Naive thymus-derived CD4-positive, alpha-beta T cell (primary cell): ENCODE measurements at regions not wholly inside any gene's neighbourhood (a gene's known extent, or its start where the extent isn't known, plus 50 kb on each side); places are given as distances from the start of the nearest gene placed in this dataset.

Experiments
- ATAC-seq: fragments of 150-1000 bp; cut with Tn5 transposase; 2 replicates; pipeline ENCODE4 v1.10.0; 2021; ENCODE audit warnings: mild to moderate bottlenecking, moderate library complexity
- CTCF ChIA-PET: fragments of 350-600 bp; sonication (Branson Sonifier 250); formaldehyde crosslinking; loops from one replicate; lab custom pipeline; 2021; ENCODE audit warnings: antibody characterized with exemption; lab: Charles Lee
- POLR2A ChIA-PET: fragments of 350-600 bp; sonication (Branson Sonifier 250); formaldehyde crosslinking; loops from one replicate; lab custom pipeline; 2021; ENCODE audit warnings: antibody characterized with exemption, inconsistent platforms; lab: Charles Lee
- DNase-seq, 9 donors: peaks; one replicate each; pipeline versions ENCODE4 v3.0.0 to v3.0.0-alpha.2; 2020 to 2022; ENCODE audit warnings: mixed read lengths in 1 of 9
- H3K27ac ChIP-seq: one replicate; pipeline ENCODE4 v1.7.0; 2013; ENCODE audit warnings: mild to moderate bottlenecking, low read depth, low read length, moderate library complexity
- H3K27me3 ChIP-seq, 2 donors: one replicate each; pipeline ENCODE4 v1.7.0; 2013; ENCODE audit warnings: low read length in 2 of 2, mild to moderate bottlenecking in 2 of 2, moderate library complexity in 2 of 2; ENCODE audit not compliant: control insufficient read depth in 2 of 2, insufficient read depth in 2 of 2
- H3K36me3 ChIP-seq, 3 experiments: 1 replicate in 2 of 3; 2 replicates in 1 of 3; pipeline ENCODE4 v1.7.0; 2013; ENCODE audit warnings: low read length in 3 of 3, mild to moderate bottlenecking in 3 of 3, moderate library complexity in 1 of 3; ENCODE audit not compliant: insufficient read depth in 3 of 3, control insufficient read depth in 2 of 3
- H3K4me1 ChIP-seq, 2 donors: one replicate each; pipeline ENCODE4 v1.7.0; 2013; ENCODE audit warnings: low read length in 2 of 2, mild to moderate bottlenecking in 2 of 2, moderate library complexity in 1 of 2; ENCODE audit not compliant: control insufficient read depth in 2 of 2, insufficient read depth in 2 of 2
- H3K4me3 ChIP-seq: 2 replicates; pipeline ENCODE4 v1.7.0; 2013; ENCODE audit warnings: mild to moderate bottlenecking, low read length
- H3K9me3 ChIP-seq, 3 experiments: 1 replicate in 2 of 3; 2 replicates in 1 of 3; pipeline ENCODE4 v1.7.0; 2013; ENCODE audit warnings: low read length in 3 of 3; ENCODE audit not compliant: control insufficient read depth in 2 of 3
- H3K27ac Mint-ChIP-seq, 9 donors: one replicate each; pipeline ENCODE4 v1.8.0; 2020 to 2022; ENCODE audit warnings: mixed read lengths in 9 of 9, mild to moderate bottlenecking in 8 of 9, moderate library complexity in 5 of 9, inconsistent platforms in 2 of 9
- H3K27me3 Mint-ChIP-seq, 5 donors: one replicate each; pipeline ENCODE4 v1.8.0; 2021 to 2022; ENCODE audit warnings: mixed read lengths in 5 of 5, mild to moderate bottlenecking in 1 of 5
- H3K36me3 Mint-ChIP-seq, 5 donors: one replicate each; pipeline ENCODE4 v1.8.0; 2020 to 2022; ENCODE audit warnings: mixed read lengths in 5 of 5, mild to moderate bottlenecking in 3 of 5, inconsistent platforms in 1 of 5
- H3K4me1 Mint-ChIP-seq, 7 donors: one replicate each; pipeline ENCODE4 v1.8.0; 2020 to 2022; ENCODE audit warnings: mixed read lengths in 7 of 7, mild to moderate bottlenecking in 3 of 7, inconsistent platforms in 1 of 7
- H3K4me3 Mint-ChIP-seq, 10 donors: one replicate each; pipeline ENCODE4 v1.8.0; 2020 to 2022; ENCODE audit warnings: mild to moderate bottlenecking in 10 of 10, mixed read lengths in 10 of 10, moderate library complexity in 6 of 10, inconsistent platforms in 2 of 10
- H3K9me3 Mint-ChIP-seq, 11 donors: one replicate each; pipeline ENCODE4 v1.8.0; 2020 to 2022; ENCODE audit warnings: mixed read lengths in 11 of 11, mild to moderate bottlenecking in 4 of 11, inconsistent platforms in 1 of 11, moderate library complexity in 1 of 11
- intact Hi-C, 2 donors: fragments of 100-400 bp; cut with micrococcal nuclease; formaldehyde crosslinking; loops; one replicate each; pipeline ENCODE4 v1.15.1; 2023

GRCh38 chr5:143624465-143624864 is 187.5 kb upstream of the HMHB1 start:
- no peak for ATAC-seq
- Histone ChIP-seq H3K4me1 (no peaks in the 10 kb centered on the region), H3K36me3 (no peaks in the 10 kb centered on the region), H3K4me3 (no peak overlapping the region), H3K27me3 (no peaks in the 10 kb centered on the region), H3K9me3 (no peaks in the 10 kb centered on the region), H3K27ac (no peak overlapping the region)
- ChIA-PET POLR2A (no interaction called here), CTCF (no interaction called here)
- Mint-ChIP-seq H3K36me3 (peaks cover 0 to 4% (median 0%) of the 10 kb centered on the region in 5 donors), H3K4me3 (no peak overlapping the region), H3K4me1 (no peaks in the 10 kb centered on the region), H3K27ac (peak overlapping the region in 1 of 9 donors; percentile 2), H3K27me3 (peaks cover under 1 to 8% (median 3%) of the 10 kb centered on the region in 5 donors), H3K9me3 (peaks cover 0 to 6% (median 3%) of the 10 kb centered on the region in 11 donors)
- intact Hi-C loops = no loop called here
- DNase-seq = no peak

GRCh38 chr5:143619040-143619439 is 192.9 kb upstream of the HMHB1 start:
- no peaks in the 10 kb centered on the region for H3K36me3 ChIP-seq
- H3K9me3 ChIP-seq = no peaks in the 10 kb centered on the region
- H3K4me3 Mint-ChIP-seq = no peak overlapping the region
- no peaks in the 10 kb centered on the region for H3K4me1 Mint-ChIP-seq
- ATAC-seq (no peak), DNase-seq (no peak)
- H3K27ac Mint-ChIP-seq = no peak overlapping the region
- H3K9me3 Mint-ChIP-seq = peaks cover 0 to 6% (median 0%) of the 10 kb centered on the region in 11 donors
- no peaks in the 10 kb centered on the region for H3K27me3 ChIP-seq
- POLR2A ChIA-PET = no interaction called here
- intact Hi-C loops = no loop called here
- H3K36me3 Mint-ChIP-seq = peaks cover 0 to 5% (median 0%) of the 10 kb centered on the region in 5 donors
- H3K4me1 ChIP-seq = no peaks in the 10 kb centered on the region
- CTCF ChIA-PET = no interaction called here
- peaks cover 6 to 23% (median 16%) of the 10 kb centered on the region in 5 donors for H3K27me3 Mint-ChIP-seq
- H3K27ac ChIP-seq = no peak overlapping the region
- no peak overlapping the region for H3K4me3 ChIP-seq

GRCh38 chr5:143618141-143618540 is 193.8 kb upstream of the HMHB1 start:
- no peak overlapping the region for H3K4me3 ChIP-seq
- no peaks in the 10 kb centered on the region for H3K36me3 ChIP-seq
- H3K4me1 ChIP-seq = no peaks in the 10 kb centered on the region
- Mint-ChIP-seq H3K27me3 (peaks cover 6 to 19% (median 16%) of the 10 kb centered on the region in 5 donors), H3K4me3 (no peak overlapping the region), H3K36me3 (peaks cover 0 to 8% (median 0%) of the 10 kb centered on the region in 5 donors), H3K4me1 (no peaks in the 10 kb centered on the region), H3K9me3 (peaks cover 0 to 7% (median 0%) of the 10 kb centered on the region in 11 donors), H3K27ac (no peak overlapping the region)
- no peak overlapping the region for H3K27ac ChIP-seq
- H3K27me3 ChIP-seq = no peaks in the 10 kb centered on the region
- DNase-seq = no peak
- intact Hi-C loops = no loop called here
- H3K9me3 ChIP-seq = no peaks in the 10 kb centered on the region
- ChIA-PET POLR2A (no interaction called here), CTCF (no interaction called here)
- ATAC-seq = no peak

GRCh38 chr5:143614831-143615230 is 197.1 kb upstream of the HMHB1 start:
- ChIA-PET CTCF (no interaction called here), POLR2A (no interaction called here)
- no peaks in the 10 kb centered on the region for H3K27me3 ChIP-seq
- DNase-seq (no peak), ATAC-seq (no peak)
- no peak overlapping the region for H3K27ac ChIP-seq
- intact Hi-C loops = no loop called here
- Mint-ChIP-seq H3K4me3 (no peak overlapping the region), H3K4me1 (no peaks in the 10 kb centered on the region), H3K36me3 (peaks cover 0 to 10% (median 0%) of the 10 kb centered on the region in 5 donors), H3K27ac (no peak overlapping the region), H3K27me3 (peaks cover 10 to 23% (median 19%) of the 10 kb centered on the region in 5 donors), H3K9me3 (peaks cover 0 to 12% (median 0%) of the 10 kb centered on the region in 11 donors)
- H3K4me1 ChIP-seq = no peaks in the 10 kb centered on the region
- no peak overlapping the region for H3K4me3 ChIP-seq
- no peaks in the 10 kb centered on the region for H3K9me3 ChIP-seq
- no peaks in the 10 kb centered on the region for H3K36me3 ChIP-seq

GRCh38 chr5:143613329-143613728 is 198.6 kb upstream of the HMHB1 start:
- H3K36me3 Mint-ChIP-seq = peaks cover 0 to 24% (median 0%) of the 10 kb centered on the region in 5 donors
- ATAC-seq = no peak
- peaks cover 9 to 37% (median 13%) of the 10 kb centered on the region in 5 donors for H3K27me3 Mint-ChIP-seq
- CTCF ChIA-PET = no interaction called here
- Histone ChIP-seq H3K9me3 (no peaks in the 10 kb centered on the region), H3K27ac (no peak overlapping the region), H3K4me1 (no peaks in the 10 kb centered on the region), H3K4me3 (no peak overlapping the region), H3K27me3 (no peaks in the 10 kb centered on the region), H3K36me3 (no peaks in the 10 kb centered on the region)
- peaks cover 0 to 26% (median 4%) of the 10 kb centered on the region in 11 donors for H3K9me3 Mint-ChIP-seq
- POLR2A ChIA-PET = no interaction called here
- H3K4me1 Mint-ChIP-seq = no peaks in the 10 kb centered on the region
- H3K4me3 Mint-ChIP-seq = no peak overlapping the region
- H3K27ac Mint-ChIP-seq = no peak overlapping the region
- DNase-seq = no peak
- intact Hi-C loops = no loop called here

- POLR2A ChIA-PET = no interaction called here
- intact Hi-C loops = no loop called here
- ATAC-seq = no peak
- Histone ChIP-seq H3K36me3 (no peaks in the 10 kb centered on the region), H3K27me3 (no peaks in the 10 kb centered on the region), H3K27ac (no peak overlapping the region), H3K4me1 (peaks cover 0 to 5% of the 10 kb centered on the region in 2 donors), H3K9me3 (no peaks in the 10 kb centered on the region), H3K4me3 (no peak overlapping the region)
- Mint-ChIP-seq H3K27ac (no peak overlapping the region), H3K36me3 (peaks cover 0 to 31% (median 0%) of the 10 kb centered on the region in 5 donors), H3K27me3 (peaks cover 8 to 30% (median 10%) of the 10 kb centered on the region in 5 donors), H3K9me3 (peaks cover 0 to 30% (median 5%) of the 10 kb centered on the region in 11 donors), H3K4me3 (no peak overlapping the region), H3K4me1 (peaks cover 0 to 7% (median under 1%) of the 10 kb centered on the region in 7 donors)
- CTCF ChIA-PET = no interaction called here
- DNase-seq = no peak
Measured at GRCh38 chr5:143610946-143611345, 201.0 kb upstream of the HMHB1 start.
